ENCODE measurements at regions not wholly inside any gene's neighbourhood (a gene's known extent, or its start where the extent isn't known, plus 50 kb on each side); places are given as distances from the start of the nearest gene placed in this dataset.
"Not testable (repeated sequence)": the region's sequence is repeated elsewhere in the genome, so short reads cannot be mapped to it uniquely, and the experiment has no call there.

DNA sequence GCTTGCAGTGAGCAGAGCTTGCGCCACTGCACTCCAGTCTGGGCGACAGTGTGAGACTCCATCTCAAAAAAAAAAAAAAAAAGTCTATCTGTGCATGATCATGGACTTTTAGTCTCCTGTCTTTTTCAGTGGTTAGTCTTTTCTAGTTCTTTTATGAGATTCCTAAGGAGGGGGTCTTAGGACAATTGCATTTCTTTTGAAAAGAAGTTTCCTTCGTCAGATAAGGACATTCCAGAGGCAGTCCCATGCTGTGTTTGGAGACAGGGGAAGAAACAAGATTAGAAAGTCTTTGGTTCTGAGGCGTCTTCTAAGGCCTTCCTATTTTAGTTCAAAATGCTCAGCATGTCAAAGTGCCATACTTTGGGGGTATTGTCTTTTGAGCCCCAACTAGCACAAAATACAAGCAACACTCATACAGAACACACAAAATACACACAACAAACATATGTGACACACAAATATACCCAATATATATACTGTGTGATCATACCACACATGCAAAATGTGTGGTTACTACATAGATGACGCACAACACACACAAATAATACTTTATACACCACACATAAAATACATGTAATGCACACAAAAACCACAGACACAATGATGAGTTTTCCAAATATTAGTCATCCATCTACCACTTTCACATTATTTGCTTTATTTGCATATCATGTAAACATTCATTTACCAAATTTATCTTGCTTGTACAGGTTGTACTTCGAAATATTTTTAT, 394.5 kb downstream of the SPATA31D1 start:
- no peak for DNase-seq (ENCODE audit: low spot score)

DNA sequence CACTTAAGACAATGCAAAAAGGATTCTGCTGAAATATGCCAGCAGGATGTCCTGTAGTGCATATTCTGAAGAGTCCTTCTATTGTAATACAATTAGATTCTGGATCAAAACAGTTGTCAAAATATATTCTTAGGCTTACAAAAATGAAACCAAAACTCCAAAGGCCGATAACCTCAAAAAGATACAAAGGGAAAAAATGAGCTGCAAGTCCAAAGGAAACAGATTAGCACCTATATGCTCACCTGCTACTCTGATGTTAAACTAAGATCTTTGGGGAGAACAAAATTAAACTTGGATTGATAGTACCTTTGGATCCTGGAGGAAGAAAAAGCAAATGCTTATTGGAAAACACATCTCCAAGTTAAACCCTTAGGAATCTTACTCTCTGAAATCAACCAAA, 397.1 kb downstream of the SPATA31D1 start:
- no peak for DNase-seq (ENCODE audit: low spot score)

DNA sequence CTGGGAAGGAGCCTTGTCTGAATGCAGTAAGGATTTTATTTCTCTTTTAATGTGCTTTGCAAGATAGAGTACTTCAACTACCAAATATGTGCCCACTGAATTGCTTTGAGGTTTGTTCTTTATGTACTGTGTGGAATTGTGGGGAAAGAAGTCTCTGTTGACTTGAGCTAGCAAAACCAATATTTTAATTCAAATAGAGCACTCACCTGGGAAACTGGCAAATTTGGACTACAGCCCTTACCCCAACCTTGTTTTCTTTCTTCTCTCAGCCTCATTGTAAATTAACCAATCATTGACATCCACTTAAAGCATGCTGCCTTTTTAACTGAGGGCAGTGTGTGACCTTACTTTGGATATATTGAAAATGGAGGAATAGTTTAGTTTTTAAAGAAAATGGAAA, 409.0 kb downstream of the SPATA31D1 start:
- DNase-seq (ENCODE audit: low spot score): no peak

DNA sequence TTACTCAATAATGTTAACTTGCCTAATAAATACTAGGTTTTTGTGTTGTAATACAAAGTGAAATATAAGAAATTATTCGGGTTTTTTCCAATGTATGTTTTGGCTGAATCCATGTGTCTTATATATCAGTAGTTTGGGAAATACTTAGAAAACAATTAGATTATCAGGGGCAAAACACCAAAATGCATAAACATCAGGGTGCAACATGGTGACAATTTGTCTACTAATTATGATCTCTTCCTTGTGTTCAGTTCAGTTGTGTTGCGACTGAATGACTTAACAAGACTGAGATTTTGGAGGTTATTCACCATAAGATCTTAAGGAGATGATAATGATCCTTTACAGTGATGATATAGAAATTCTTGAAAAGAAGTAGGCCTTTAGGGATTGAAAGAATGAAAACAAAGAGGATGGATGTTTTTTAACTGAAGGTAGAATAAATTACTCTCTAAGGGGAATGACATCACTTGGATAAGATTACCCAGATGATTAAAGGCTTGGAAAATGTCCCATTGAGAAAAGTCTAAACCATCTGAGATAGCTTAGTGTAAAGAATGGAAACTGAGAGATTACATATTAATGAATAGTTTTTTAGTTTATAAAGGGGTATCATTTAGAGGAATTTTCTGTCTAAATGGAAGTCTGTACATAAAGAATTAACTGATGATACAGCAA, 415.8 kb downstream of the SPATA31D1 start:
- no peak for DNase-seq (ENCODE audit: low spot score)

DNA sequence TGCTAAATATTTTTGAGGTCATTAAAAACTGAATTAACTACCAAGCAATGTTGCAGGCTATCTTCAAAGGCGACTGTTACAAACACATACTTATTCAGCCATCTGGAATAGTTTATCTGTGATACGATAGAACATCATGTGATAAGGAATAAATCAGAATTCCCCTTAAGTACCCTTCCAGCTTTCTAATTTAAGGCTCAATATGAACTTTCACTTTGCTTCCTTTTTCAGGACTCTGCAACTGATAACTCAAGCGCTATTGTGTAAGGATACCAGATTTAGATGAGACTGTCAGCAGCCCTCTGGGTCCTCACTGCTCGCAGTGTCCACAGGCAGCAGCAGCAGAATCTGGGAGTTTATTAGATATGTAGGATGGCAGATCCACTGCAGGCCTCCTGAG, 416.3 kb downstream of the SPATA31D1 start:
- DNase-seq (ENCODE audit: low spot score): no peak

DNA sequence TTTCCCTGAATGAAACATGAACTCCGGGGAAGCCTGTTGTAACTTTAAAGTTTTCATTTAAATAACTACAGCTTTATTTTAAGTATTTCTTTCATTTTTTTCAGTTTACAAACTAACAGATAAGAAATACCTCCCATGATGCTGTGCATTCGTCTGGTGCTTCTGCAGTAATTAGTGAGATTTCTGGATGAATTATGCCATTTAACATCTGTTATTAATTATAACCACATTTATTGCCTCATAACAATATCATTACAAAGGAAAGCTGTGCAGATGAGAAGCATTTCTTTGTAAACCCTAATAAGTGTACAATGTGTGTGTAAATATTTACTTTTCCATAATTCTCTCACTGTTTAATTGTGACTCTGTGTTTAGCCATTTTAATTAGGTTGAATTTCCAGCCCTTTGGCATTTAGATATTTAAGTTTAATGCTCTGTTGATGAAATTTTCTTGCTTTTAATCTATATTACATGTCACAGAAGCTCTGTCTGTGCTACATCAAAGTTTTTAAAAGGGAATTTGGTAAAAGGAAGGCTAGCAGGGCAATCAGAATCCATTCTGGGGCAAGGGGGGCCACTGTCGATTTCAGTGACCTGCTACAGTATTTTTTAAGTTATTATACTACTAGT, 418.0 kb downstream of the SPATA31D1 start:
- DNase-seq (ENCODE audit: low spot score): no peak

DNA sequence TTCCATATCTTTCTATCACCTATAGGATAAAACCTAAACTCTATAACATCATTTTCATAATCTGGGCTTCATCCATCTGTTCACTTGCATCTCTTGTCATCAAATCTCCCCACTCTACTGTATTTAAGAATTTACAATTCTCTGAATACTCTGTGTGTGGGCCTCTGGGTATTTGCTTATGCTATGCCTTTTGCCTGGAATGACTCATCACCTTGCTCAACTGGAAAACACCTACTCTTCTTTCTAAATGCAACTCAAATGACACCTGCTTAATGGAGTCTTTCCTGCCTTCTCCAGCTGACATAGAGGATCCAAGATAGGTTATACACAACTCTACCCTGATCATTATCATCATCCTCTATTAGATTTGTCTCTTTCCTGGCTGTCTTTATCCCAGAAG, 421.7 kb downstream of the SPATA31D1 start:
- no peak for DNase-seq (ENCODE audit: low spot score)

DNA sequence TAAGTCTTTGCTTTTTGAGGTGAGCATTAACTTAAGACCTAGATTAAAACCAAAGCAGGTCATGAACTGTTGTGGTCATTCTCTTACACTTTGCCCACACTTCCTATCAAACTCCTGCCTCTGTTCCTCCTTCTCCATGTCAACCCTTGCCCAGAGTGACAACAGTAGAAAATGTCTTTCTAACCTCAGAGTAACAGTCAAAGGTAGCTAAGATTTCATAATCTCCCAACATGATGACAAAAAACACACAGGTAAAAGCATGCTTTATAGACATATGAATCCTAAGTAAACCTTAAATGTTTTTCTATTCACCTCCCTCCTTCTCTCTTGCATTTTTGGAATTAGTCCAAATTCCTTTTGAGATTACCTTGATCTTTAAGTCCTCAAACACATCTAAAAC, 422.3 kb downstream of the SPATA31D1 start:
- no peak for DNase-seq (ENCODE audit: low spot score)

DNA sequence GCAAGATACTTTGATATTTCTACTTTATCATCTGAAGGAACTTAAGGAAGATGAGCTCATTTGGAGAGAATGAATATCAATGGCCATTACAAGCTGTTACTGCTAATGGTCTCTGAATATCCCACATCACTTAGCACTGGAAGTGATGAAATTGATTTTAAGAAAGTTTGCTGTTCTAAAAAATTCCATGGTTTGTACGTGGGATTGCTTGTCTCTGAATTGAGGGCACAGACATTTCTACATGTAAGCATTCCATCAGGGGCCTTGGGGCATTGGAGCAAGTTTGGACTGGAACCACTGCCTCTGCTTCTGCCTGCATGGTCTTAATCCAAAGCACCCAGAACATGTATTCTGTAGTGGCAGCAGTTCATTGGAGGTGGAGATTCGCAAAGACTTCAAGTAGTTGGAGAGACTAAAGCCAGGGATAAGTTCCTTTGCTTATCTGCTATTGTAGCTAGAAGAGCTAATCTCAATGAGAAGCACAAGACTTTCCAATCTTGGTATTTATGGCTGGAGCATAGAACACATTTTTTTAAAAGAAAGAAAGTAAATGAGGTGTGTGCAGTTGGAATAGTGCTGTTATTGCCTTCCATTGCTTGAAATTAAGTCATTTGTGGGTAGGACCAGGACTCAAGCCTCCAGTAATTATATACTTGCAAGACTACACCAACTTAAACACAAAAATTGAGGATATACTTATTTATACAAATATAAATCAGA, 424.2 kb downstream of the SPATA31D1 start:
- DNase-seq (ENCODE audit: low spot score): no peak

DNA sequence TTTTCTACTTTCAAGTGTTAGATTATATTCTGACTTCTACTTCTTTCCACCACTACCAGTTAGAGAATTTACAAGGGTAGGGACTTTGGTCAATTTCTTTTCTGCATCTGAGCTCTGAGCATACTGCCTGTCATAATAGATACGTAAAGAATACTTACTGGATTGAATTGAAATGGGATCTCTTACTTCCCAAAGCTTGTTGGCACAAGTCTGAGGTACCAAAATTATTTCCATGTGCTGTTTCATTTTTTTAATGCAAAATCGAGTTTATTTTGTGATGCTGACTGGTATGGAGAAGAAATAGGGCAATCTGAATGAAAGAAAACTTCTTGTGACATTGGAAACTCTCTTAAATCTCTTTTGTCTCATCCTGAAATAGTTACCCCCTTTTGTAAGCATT, 428.9 kb downstream of the SPATA31D1 start:
- DNase-seq (ENCODE audit: low spot score): no peak

DNA sequence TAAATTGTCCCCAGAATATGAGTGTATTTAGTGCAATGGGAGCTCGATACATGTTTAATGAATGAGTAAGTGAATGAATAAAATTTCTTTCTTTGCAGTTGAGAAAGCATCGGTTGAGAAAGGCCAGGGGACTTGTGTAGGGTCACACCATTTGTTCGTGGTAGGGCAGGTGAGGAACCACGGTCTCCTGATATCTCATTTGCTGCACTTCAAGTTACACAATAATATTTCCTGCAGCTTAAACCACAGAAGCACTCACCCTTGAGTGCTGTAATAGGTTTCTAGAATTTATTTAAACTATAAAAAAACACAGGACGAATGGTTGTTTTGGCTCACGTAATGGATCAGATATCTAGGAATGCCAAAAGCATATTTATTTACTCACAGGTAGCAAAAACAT, 429.8 kb downstream of the SPATA31D1 start:
- DNase-seq (ENCODE audit: low spot score): no peak

DNA sequence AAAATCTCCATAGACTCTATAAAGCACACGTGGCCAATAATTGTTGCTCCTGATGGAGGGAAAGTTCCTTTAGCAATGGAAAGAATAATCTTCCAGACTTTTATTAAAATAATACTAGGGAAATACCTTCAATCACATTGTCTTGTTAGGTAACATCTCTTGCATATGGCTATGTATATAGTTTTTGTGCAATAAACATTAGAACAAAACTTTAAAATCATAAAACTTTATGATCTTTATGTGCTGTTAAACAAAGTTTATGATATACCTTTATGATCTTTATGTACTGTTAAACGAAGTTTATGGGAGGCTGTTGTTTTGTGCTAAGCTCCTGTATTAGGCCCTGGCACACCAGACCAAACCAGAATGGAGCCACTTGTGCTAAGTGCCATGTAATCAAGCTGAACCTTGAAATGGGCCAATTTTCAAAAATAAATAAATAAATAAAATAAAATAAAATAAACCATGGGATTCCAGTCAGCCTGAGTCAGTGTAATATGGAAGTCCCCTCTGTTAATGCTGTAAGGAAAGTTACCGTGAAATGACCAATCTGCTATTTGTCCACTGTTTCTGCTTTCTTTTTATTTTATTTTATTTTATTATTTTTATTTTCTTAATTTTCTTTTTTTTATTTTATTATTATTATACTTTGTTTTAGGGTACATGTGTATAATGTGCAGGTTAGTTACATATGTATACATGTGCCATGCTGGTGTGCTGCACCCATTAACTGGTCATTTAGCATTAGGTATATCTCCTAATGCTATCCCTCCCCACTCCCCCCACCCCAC, 431.3 kb downstream of the SPATA31D1 start:
- no peak for DNase-seq (ENCODE audit: low spot score)

DNA sequence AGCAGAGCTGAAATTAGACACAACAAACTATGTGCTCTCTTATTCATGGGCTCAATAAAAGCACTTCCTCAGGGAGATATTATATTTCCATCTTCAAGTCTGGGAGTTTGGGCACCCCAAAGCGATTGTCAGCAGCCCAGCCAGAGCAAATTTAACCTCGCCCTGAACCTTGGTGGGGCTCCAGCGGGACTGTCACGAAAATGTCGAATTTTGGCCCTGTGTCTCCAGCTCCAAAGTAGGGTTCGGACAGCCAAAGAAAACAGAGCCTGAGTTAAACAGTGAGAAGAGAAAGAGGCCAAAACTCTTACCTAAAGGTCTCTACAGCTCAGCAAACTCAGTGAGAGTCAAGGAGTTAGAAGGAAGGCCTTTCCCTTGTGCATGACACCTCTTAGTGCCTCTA, 432.9 kb downstream of the SPATA31D1 start:
- DNase-seq (ENCODE audit: low spot score): no peak

DNA sequence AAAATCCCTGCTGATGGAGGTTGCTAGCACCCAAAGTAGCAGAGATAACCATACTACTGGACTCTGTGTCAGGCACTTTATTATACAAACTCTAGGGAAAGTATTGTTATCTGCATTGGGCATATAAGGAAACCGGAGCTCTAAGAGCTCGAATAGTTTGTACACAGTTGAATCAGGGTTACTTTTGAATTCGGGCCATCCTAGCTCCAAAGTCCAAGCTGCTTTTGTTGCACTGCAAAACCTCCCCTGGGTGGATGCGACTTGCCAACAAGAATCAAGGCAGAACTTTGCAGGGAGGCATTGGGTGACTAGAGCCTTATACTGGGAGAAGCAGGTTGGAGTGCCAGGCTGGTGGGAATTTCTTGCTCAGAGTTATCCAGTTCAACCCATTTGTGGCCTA, 435.1 kb downstream of the SPATA31D1 start:
- no peak for DNase-seq (ENCODE audit: low spot score)

DNA sequence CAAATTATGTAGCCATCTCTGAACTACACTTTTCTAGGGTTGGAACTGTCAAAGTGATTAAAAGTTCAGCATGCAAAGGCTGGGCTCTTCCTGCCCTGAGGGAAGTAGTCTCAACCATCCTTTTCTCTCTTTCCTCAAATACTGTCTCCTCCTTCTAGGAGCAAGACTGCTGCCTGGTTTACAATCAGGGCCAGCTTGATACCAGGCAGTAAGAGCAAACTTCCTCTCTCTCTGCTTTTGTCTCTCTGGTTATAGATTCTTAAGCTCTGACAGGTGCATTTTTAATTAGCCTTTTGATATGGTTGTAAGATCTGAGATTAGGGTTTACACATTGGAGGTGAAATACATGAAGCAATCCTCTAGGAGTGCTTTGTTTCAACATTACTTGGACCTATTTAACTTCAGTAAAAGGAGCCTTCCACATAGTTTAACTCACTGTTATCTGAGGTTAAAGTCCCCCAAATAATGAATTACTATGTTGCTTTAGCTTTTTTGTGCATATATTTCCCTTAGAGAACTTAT, 436.1 kb downstream of the SPATA31D1 start:
- no peak for DNase-seq (ENCODE audit: low spot score)

DNA sequence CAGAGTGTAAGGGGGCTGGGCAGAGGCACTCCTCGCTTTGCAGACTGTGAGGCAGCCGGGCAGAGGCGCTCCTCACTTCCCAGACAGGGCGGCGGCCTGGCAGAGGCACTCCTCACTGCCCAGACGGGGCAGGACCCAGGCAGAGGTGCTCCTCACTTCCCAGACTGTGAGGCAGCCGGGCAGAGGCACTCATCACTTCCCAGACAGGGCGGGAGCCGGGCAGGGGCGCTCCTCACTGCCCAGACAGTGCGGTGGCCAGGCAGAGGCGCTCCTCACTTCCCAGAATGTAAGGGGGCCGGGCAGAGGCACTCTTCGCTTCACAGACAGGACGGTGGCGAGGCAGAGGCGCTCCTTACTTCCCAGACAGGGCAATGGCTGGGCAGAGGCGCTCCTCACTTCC, 442.5 kb downstream of the SPATA31D1 start:
- DNase-seq (ENCODE audit: low spot score): no peak

DNA sequence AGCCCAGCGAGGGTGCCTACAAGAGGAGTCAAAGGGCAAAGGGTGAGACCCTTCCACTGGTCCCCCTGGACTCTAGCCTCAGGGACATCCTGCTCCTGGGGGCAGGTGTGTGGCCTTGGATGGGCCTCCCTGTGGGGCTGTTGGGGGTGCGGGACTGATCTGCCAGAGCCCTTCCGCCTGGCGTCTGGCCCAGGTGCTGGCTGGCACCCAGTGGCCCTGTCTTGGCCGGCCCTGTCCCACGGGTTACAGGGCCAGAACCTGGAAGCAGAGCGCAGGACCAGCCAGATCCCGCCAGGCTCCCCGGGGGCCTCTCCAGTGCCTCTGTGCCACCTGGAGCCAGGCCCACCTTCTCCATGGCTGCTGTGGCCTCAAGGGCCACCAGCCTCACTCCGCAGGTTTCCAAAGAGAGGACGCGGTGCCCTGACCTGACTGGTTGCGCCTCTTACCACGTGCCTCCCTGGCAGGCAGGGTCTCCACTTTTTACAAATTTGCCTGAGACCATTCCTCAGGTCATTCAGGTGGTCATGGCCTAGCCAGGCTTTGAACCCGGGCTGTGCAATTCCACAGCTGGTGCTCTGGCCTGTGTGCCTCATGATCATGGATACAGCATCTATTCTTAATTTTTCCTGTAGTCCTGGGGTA, 444.8 kb downstream of the SPATA31D1 start:
- DNase-seq (ENCODE audit: low spot score): not testable (repeated sequence)

DNA sequence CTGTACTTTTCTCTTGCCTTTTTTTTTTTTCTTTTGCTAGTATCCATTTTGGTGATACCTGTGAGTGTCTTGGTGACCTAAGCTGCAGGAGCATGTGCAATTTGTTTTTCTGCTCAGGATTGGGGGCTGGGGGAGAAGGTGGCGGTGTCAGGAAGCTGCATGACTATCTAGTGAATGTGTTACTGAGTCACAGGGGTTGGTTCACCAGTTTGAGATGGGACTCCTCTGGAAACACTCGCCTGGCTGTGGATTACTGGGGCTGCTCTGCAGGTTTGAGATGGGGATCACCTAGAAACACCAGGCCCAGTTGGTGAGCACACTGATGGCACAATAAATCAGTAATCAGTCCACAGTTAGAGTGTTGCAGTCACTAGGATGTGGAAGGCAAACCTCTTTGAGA, 447.9 kb downstream of the SPATA31D1 start:
- no peak for DNase-seq (ENCODE audit: low spot score)

DNA sequence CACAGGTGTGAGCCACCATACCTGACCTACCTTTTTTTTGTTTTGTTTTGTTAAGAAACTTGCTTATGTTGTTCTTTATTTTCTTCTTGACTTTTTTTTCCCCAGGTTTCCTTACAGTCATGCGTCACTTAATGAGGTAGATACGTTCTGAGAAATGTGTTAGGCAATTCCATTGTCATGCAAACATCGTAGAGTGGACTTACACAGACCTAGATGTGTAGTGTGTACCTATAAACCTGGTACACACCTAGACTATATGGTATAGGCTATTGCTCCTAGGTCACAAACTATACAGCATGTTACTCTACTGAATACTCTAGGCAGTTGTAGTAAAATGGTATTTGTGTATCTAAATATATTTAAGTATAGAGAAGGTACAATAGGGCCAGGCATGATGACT, 448.6 kb downstream of the SPATA31D1 start:
- DNase-seq (ENCODE audit: low spot score): not testable (repeated sequence)

DNA sequence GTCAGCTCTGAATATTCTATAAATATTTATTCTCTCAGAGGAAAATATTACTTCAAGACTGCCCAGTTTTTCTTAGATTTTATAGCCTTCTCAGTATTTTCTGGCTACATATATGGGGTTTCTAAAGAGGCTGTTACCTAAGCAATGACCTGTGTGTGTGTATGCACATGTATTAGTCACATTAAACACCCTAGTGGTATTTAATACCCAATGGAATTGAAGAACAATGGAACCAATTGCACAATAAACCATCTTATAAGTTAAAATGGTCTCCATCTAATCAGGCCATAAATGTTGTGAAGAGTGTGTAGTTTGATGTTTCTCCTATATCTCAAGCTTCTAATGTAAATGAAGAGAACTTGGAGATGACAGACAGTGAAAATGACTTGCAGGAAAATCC, 450.0 kb downstream of the SPATA31D1 start:
- DNase-seq (ENCODE audit: low spot score): no peak

DNA sequence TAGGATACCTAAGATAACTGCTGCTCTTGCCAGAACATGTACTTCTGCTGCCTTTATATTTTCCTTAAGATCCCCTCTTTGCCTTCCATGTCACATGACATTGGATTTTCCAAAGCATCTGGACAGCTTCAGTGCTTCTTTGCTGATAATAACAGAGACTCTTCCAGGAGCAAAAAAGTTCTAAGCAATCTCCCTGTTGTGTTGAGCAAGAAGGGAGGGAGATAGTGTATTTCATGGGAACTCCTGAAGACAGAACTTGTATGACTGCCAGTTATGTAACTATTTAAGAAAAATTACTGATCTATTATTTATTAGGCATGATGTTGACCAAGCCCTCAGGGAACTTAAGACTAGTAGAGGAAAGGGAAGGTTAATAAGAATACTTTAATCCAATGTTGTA, 454.7 kb downstream of the SPATA31D1 start:
- no peak for DNase-seq (ENCODE audit: low spot score)

All from CD4-positive, alpha-beta T cell treated with Interleukin-15 for 4 hours (primary cell).